HEK293T (cell line): ENCODE measurements at regions not wholly inside any gene's neighbourhood (a gene's known extent, or its start where the extent isn't known, plus 50 kb on each side); places are given as distances from the start of the nearest gene placed in this dataset.

Experiments
- ARNT ChIP-seq: fragments of 450-650 bp; IDR thresholded peaks from 2 replicates; pipeline ENCODE4 v1.6.1; 2017; ENCODE audit warnings: mild to moderate bottlenecking
- BHLHE40 ChIP-seq: fragments of 450-650 bp; IDR thresholded peaks from 2 replicates; pipeline ENCODE4 v1.6.1; 2016; ENCODE audit warnings: mild to moderate bottlenecking, moderate library complexity, borderline replicate concordance
- CTBP1 ChIP-seq: fragments of 450-650 bp; IDR thresholded peaks from 2 replicates; pipeline ENCODE4 v1.6.1; 2016; ENCODE audit warnings: borderline replicate concordance
- ELF4 ChIP-seq: fragments of 450-650 bp; IDR thresholded peaks from 2 replicates; pipeline ENCODE4 v1.6.1; 2017; ENCODE audit warnings: antibody characterized with exemption
- FOXA1 ChIP-seq: fragments of 450-650 bp; IDR thresholded peaks from 2 replicates; pipeline ENCODE4 v1.6.1; 2016; ENCODE audit warnings: mild to moderate bottlenecking
- FOXK2 ChIP-seq: fragments of 450-650 bp; IDR thresholded peaks from 2 replicates; pipeline ENCODE4 v1.6.1; 2016; ENCODE audit warnings: mild to moderate bottlenecking
- FOXM1 ChIP-seq: fragments of 450-650 bp; IDR thresholded peaks from 2 replicates; pipeline ENCODE4 v1.6.1; 2017; ENCODE audit warnings: mild to moderate bottlenecking, borderline replicate concordance
- HDGF ChIP-seq: fragments of 450-650 bp; IDR thresholded peaks from 2 replicates; pipeline ENCODE4 v1.6.1; 2017; ENCODE audit warnings: antibody characterized with exemption, borderline replicate concordance
- NFRKB ChIP-seq: fragments of 450-650 bp; IDR thresholded peaks from 2 replicates; pipeline ENCODE4 v1.6.1; 2016; ENCODE audit warnings: mild to moderate bottlenecking, moderate library complexity
- SP1 ChIP-seq: fragments of 450-650 bp; IDR thresholded peaks from 2 replicates; pipeline ENCODE4 v1.6.1; 2017
- SUZ12 ChIP-seq: fragments of 450-650 bp; IDR thresholded peaks from 2 replicates; pipeline ENCODE4 v1.6.1; 2016; ENCODE audit warnings: mild to moderate bottlenecking
- TARDBP ChIP-seq: fragments of 450-650 bp; IDR thresholded peaks from 2 replicates; pipeline ENCODE4 v1.6.1; 2016
- TF ChIP-seq, protein P1 (sequence below): fragments of 450-650 bp; IDR thresholded peaks from 2 replicates; pipeline ENCODE4 v1.6.1; 2016

DNA sequence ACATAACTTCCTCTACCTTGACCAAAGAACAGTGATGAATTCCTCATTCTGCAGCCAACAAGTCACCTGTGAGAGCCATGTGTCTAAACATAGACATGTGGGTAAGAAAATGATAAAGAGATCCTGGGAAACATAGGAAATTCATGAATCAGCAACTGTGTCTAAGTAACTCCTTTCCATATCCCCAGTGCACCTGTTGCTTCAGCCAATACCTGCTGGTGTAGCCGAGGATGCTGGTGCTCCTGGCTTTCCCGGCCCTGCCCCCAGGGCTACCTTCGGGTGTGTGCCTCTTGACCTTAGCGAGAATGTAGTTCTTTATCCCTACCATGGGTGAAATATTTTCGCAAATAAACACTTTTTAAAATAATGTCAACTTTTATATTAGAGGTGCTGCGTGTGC, 114.1 kb downstream of the OR13A1 start:
- no peak for TF ChIP-seq ARNT
- no peak for TF ChIP-seq ELF4
- TF ChIP-seq FOXM1: no peak
- TF ChIP-seq, protein P1, sequence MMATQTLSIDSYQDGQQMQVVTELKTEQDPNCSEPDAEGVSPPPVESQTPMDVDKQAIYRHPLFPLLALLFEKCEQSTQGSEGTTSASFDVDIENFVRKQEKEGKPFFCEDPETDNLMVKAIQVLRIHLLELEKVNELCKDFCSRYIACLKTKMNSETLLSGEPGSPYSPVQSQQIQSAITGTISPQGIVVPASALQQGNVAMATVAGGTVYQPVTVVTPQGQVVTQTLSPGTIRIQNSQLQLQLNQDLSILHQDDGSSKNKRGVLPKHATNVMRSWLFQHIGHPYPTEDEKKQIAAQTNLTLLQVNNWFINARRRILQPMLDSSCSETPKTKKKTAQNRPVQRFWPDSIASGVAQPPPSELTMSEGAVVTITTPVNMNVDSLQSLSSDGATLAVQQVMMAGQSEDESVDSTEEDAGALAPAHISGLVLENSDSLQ: no peak
- no peak for TF ChIP-seq SP1
- TF ChIP-seq FOXK2: no peak
- no peak for TF ChIP-seq FOXA1
- no peak for TF ChIP-seq BHLHE40
- TF ChIP-seq NFRKB: no peak
- TF ChIP-seq TARDBP: no peak
- TF ChIP-seq CTBP1: no peak
- no peak for TF ChIP-seq HDGF
- no peak for TF ChIP-seq SUZ12
